ENCODE measurements at regions not wholly inside any gene's neighbourhood (a gene's known extent, or its start where the extent isn't known, plus 50 kb on each side); places are given as distances from the start of the nearest gene placed in this dataset.

DNA sequence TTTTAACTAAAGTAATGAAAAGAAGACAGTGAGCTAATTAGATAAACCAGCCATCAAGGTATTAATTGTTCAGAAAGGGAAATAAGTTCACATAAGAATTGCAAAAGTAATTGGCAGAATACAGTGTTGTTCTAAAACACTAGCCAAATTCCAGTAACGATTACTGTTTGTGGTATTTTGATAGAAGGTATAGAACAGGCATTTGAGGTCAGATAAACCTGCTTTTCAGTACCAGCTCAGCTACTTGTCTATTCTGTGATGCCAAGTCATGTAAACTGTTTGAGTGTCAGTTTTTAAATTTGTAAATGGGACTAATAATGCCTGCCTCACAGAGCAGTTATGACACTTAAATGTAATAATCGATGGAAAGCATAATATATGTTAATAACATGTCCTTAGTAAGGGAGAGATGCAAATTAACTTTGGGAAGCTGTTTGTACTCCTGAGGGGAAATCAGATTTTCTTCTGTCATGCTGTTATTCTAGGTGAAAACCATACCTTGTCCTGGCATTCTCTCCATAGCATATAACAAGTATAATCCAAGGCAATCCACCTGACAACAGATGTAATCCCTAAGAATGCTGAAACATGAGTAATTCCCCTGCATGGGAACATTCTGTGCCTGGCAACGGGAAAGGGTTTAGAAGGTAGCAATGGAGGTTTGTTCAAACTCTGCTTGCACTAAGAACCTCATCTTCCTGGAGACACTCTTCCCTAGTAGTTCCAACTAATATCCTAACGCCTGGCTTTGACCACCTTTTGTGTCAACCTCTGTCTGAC, 509.5 kb upstream of the PAPPA start:
- Histone ChIP-seq H3K27me3 (no peaks in the 10 kb centered on the region), H3K4me3 (no peak overlapping the region), H3K27ac (no peak overlapping the region), H3K36me3 (no peaks in the 10 kb centered on the region), H3K4me1 (no peaks in the 10 kb centered on the region), H3K9me3 (no peaks in the 10 kb centered on the region)
- TF ChIP-seq, protein P1, sequence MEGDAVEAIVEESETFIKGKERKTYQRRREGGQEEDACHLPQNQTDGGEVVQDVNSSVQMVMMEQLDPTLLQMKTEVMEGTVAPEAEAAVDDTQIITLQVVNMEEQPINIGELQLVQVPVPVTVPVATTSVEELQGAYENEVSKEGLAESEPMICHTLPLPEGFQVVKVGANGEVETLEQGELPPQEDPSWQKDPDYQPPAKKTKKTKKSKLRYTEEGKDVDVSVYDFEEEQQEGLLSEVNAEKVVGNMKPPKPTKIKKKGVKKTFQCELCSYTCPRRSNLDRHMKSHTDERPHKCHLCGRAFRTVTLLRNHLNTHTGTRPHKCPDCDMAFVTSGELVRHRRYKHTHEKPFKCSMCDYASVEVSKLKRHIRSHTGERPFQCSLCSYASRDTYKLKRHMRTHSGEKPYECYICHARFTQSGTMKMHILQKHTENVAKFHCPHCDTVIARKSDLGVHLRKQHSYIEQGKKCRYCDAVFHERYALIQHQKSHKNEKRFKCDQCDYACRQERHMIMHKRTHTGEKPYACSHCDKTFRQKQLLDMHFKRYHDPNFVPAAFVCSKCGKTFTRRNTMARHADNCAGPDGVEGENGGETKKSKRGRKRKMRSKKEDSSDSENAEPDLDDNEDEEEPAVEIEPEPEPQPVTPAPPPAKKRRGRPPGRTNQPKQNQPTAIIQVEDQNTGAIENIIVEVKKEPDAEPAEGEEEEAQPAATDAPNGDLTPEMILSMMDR (IDR thresholded peaks at IDR 0.05), result no peak
- ATAC-seq (no peak), DNase-seq (no peak), FAIRE-seq (no peak)
- intact Hi-C loops (cut with DNase I), result no loop called here
- WGBS, 2 donors, result 50 to 62% methylated on average over 4 of the region's 4 CpGs

DNA sequence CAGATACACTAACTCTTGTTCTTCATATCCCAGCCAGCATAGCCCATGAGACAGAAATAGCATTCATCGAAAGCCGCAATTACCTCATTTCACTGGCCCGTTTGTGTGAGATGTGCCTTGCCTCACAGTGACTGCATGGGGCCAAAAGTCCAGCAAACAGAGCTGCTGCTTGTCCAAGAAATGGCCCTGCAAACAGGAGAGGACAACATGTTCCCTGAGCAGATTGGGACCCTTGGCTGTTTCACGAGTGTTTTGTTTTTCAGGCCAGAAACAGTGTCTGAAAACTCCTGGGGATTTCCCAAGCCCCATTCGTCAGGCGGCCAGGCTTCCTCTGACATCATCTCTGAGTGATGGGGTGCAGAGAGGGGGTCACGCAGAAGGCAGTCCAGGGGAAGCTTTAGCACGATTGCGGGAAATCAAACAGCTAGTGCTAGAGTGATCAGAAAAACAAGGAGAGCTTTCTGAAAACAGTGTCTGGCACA, 503.6 kb upstream of the PAPPA start:
- 40 to 41% methylated on average over 9 of the region's 9 CpGs for WGBS, 2 donors
- DNase-seq (peak in 3 of 6 donors; percentile 4 to 32 (median 26)), FAIRE-seq (no peak), ATAC-seq (peak in 3 of 4 donors; percentile 76 to 85 (median 79))
- TF ChIP-seq, protein P1 (IDR thresholded peaks at IDR 0.05), result no peak
- no peaks in the 10 kb centered on the region for H3K4me1 ChIP-seq
- H3K27ac ChIP-seq, result peak overlapping the region in 1 of 4 donors; percentile 21
- intact Hi-C loops (cut with DNase I), result no loop called here
- no peaks in the 10 kb centered on the region for H3K27me3 ChIP-seq
- no peaks in the 10 kb centered on the region for H3K36me3 ChIP-seq
- no peak overlapping the region for H3K4me3 ChIP-seq
- H3K9me3 ChIP-seq, result no peaks in the 10 kb centered on the region

DNA sequence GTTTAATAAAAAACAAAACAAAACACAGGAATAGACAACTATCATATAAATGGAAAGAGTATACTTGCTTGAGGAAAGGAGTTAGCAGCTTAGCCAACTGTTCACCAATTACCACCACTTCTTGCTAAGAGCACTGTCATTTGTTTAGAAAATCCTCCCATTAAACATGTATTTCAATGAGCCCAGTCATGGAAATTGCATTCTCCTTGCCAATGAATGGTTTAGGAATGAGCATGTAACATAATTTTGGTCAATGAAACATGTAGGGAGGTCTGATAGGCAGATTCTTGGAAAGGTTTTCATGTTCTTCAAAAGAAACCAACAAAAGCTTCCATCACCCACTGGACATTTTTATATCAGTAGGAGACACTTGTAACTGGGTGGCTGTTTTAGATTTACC, 502.8 kb upstream of the PAPPA start:
- TF ChIP-seq, protein P1 (IDR thresholded peaks at IDR 0.05), result no peak
- Histone ChIP-seq H3K4me3 (no peak overlapping the region), H3K9me3 (no peaks in the 10 kb centered on the region), H3K27me3 (no peaks in the 10 kb centered on the region), H3K4me1 (no peaks in the 10 kb centered on the region), H3K27ac (peak overlapping the region in 1 of 4 donors; percentile 21), H3K36me3 (no peaks in the 10 kb centered on the region)
- DNase-seq, result no peak
- no peak for FAIRE-seq
- no peak for ATAC-seq
- intact Hi-C loops (cut with DNase I), result no loop called here

DNA sequence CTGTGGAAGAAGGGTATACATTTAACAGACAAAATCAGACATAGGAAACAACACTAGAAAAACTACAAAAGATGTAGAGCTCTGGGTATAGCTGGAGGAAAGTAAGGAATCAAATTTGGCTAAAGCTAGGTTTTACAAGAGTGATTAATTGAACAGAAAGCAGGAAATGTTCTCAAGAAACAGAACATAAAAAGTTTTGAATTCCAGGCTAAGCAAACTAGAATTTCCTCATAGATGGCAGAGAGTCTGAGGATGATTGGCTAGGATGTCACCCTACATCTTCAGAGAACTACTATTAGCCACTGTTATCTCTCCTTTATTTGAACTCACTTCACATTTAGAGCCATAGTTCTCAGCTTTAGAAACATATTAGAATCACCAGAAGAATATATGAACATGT, 502.1 kb upstream of the PAPPA start:
- Histone ChIP-seq H3K36me3 (no peaks in the 10 kb centered on the region), H3K4me3 (no peak overlapping the region), H3K27ac (no peak overlapping the region), H3K27me3 (no peaks in the 10 kb centered on the region), H3K9me3 (no peaks in the 10 kb centered on the region), H3K4me1 (no peaks in the 10 kb centered on the region)
- no peak for DNase-seq
- intact Hi-C loops (cut with DNase I), result no loop called here
- FAIRE-seq, result no peak
- TF ChIP-seq, protein P1 (IDR thresholded peaks at IDR 0.05), result no peak
- no peak for ATAC-seq

GRCh38 chr9:115653171-115653606, 500.4 kb upstream of the PAPPA start:
- DNase-seq, result no peak
- 26 to 46% methylated on average over 3 of the region's 3 CpGs for WGBS, 2 donors
- no peak for FAIRE-seq
- Histone ChIP-seq H3K4me3 (no peak overlapping the region), H3K27ac (no peak overlapping the region), H3K4me1 (no peaks in the 10 kb centered on the region), H3K9me3 (no peaks in the 10 kb centered on the region), H3K36me3 (no peaks in the 10 kb centered on the region), H3K27me3 (no peaks in the 10 kb centered on the region)
- intact Hi-C loops (cut with DNase I), result no loop called here
- no peak for ATAC-seq
- TF ChIP-seq, protein P1 (IDR thresholded peaks at IDR 0.05), result no peak
